Activated CD4-positive, CD25-positive, alpha-beta regulatory T cell treated with anti-CD3 and anti-CD28 coated beads, Interleukin-2, amount 50 U/mL, for 24 hours (primary cell): ENCODE measurements at regions not wholly inside any gene's neighbourhood (a gene's known extent, or its start where the extent isn't known, plus 50 kb on each side); places are given as distances from the start of the nearest gene placed in this dataset.
"Not testable (repeated sequence)": the region's sequence is repeated elsewhere in the genome, so short reads cannot be mapped to it uniquely, and the experiment has no call there.

Experiments used
- ATAC-seq, 2 donors: fragments of 150-1000 bp; cut with Tn5 transposase; one replicate each; pipeline ENCODE4 v1.10.0; 2021; ENCODE audit warnings: mild to moderate bottlenecking in 1 of 2, moderate library complexity in 1 of 2

- ATAC-seq = no peak
Measured at GRCh38 chr6:159594106-159594749, 98.8 kb downstream of the SOD2 start.

GRCh38 chr6:159590835-159591234, 102.2 kb downstream of the SOD2 start:
- no peak for ATAC-seq

GRCh38 chr6:159586684-159587083, 106.4 kb downstream of the SOD2 start:
- no peak for ATAC-seq

GRCh38 chr6:159582736-159583135, 110.3 kb downstream of the SOD2 start:
- no peak for ATAC-seq

GRCh38 chr6:159578629-159579028, 114.4 kb downstream of the SOD2 start:
- no peak for ATAC-seq

GRCh38 chr6:159577564-159577963, 115.5 kb downstream of the SOD2 start:
- ATAC-seq = no peak

GRCh38 chr6:159572439-159573110, 120.5 kb downstream of the SOD2 start:
- ATAC-seq = no peak

GRCh38 chr6:159565181-159565710, 127.8 kb downstream of the SOD2 start:
- ATAC-seq = no peak

GRCh38 chr6:159564456-159564855, 128.6 kb downstream of the SOD2 start:
- ATAC-seq = no peak

GRCh38 chr6:159557031-159557430, 136.0 kb downstream of the SOD2 start:
- no peak for ATAC-seq

GRCh38 chr6:159555082-159555875, 137.8 kb downstream of the SOD2 start:
- ATAC-seq = no peak

GRCh38 chr6:159541296-159541695, 151.7 kb downstream of the SOD2 start:
- ATAC-seq = no peak

GRCh38 chr6:159540883-159541282, 152.2 kb downstream of the SOD2 start:
- ATAC-seq = no peak

GRCh38 chr6:159540152-159540551, 152.9 kb downstream of the SOD2 start:
- ATAC-seq = no peak

GRCh38 chr6:159538031-159538430, 155.0 kb downstream of the SOD2 start:
- not testable (repeated sequence) for ATAC-seq

GRCh38 chr6:159535656-159536350, 157.2 kb downstream of the SOD2 start:
- ATAC-seq = no peak

- no peak for ATAC-seq
Measured at GRCh38 chr6:159533568-159533967, 159.5 kb downstream of the SOD2 start.

- no peak for ATAC-seq
Measured at GRCh38 chr6:159533016-159533415, 160.0 kb downstream of the SOD2 start.

GRCh38 chr6:159532155-159532554, 160.9 kb downstream of the SOD2 start:
- no peak for ATAC-seq

GRCh38 chr6:159529934-159530333, 163.1 kb downstream of the SOD2 start:
- no peak for ATAC-seq

- ATAC-seq = no peak
Measured at GRCh38 chr6:159527351-159527750, 165.7 kb downstream of the SOD2 start.

GRCh38 chr6:159525445-159526025, 167.5 kb downstream of the SOD2 start:
- no peak for ATAC-seq
